Endothelial cell of umbilical vein (primary cell): ENCODE measurements at regions not wholly inside any gene's neighbourhood (a gene's known extent, or its start where the extent isn't known, plus 50 kb on each side); places are given as distances from the start of the nearest gene placed in this dataset.

Experiments
- BruUV-seq: library from RNA; stranded (reverse); fragments of 400-500 nt; replicated peaks from 2 replicates; lab custom pipeline; 2021; lab: Mats Ljungman, UMichigan
- CTCF ChIA-PET: fragments of 300-600, 350-600 bp; sonication (Branson Sonifier 250); formaldehyde crosslinking; loops from one replicate; lab custom pipeline; 2021; ENCODE audit warnings: antibody characterized with exemption, inconsistent platforms; lab: Charles Lee
- POLR2A ChIA-PET: fragments of 300-600, 350-600 bp; sonication (Branson Sonifier 250); formaldehyde crosslinking; loops from one replicate; lab custom pipeline; 2021; ENCODE audit warnings: antibody characterized with exemption, inconsistent platforms; lab: Charles Lee
- DNase-seq: peaks from one replicate; pipeline ENCODE4 v3.0.0-alpha.2; 2011; ENCODE audit warnings: low read depth, low spot score
- FAIRE-seq: peaks from 2 replicates; lab custom pipeline; 2011; peaks lifted over from hg19 to GRCh38; lab: Jason Lieb, UNC
- H2AFZ ChIP-seq: 2 replicates; pipeline ENCODE4 v1.6.0; 2012; ENCODE audit warnings: low read depth, low read length, control low read depth, inconsistent platforms
- H3K27ac ChIP-seq: 2 replicates; pipeline ENCODE4 v1.5.1; 2011; ENCODE audit warnings: low read depth, mild to moderate bottlenecking, control low read depth, low read length, moderate library complexity; ENCODE audit not compliant: insufficient read depth
- H3K27me3 ChIP-seq, 2 experiments: 2 replicates each; pipeline versions ENCODE4 v1.6.0 to v1.6.1; 2011; ENCODE audit warnings: low read length in 2 of 2, mixed read lengths in 1 of 2; ENCODE audit not compliant: control insufficient read depth in 2 of 2, insufficient read depth in 2 of 2
- H3K36me3 ChIP-seq, 2 experiments: 2 replicates in 1 of 2; 3 replicates in 1 of 2; pipeline ENCODE4 v1.5.1; 2011; ENCODE audit warnings: low read length in 2 of 2, mild to moderate bottlenecking in 1 of 2, moderate library complexity in 1 of 2; ENCODE audit not compliant: control insufficient read depth in 2 of 2, insufficient read depth in 2 of 2; ENCODE audit errors: extremely low read depth in 1 of 2
- H3K4me1 ChIP-seq: 3 replicates; pipeline ENCODE4 v1.5.1; 2011; ENCODE audit warnings: mild to moderate bottlenecking, low read length; ENCODE audit not compliant: control insufficient read depth, insufficient read depth; ENCODE audit errors: extremely low read depth
- H3K4me2 ChIP-seq: 2 replicates; pipeline ENCODE4 v1.6.1; 2011; ENCODE audit warnings: low read length, control low read depth, mixed read lengths; ENCODE audit not compliant: insufficient read depth
- H3K4me3 ChIP-seq, 3 experiments: fragments of 200-600 bp in 1 of 3; sonication (generic), shearing (Covaris generic) in 1 of 3; replicated peaks in 1 of 3; 2 replicates each; pipeline ENCODE4 v1.5.1; 2011 to 2016; ENCODE audit warnings: control low read depth in 3 of 3, low read length in 3 of 3, mild to moderate bottlenecking in 2 of 3, inconsistent platforms in 1 of 3, low read depth in 1 of 3, moderate library complexity in 1 of 3; ENCODE audit not compliant: insufficient read depth in 1 of 3
- H3K79me2 ChIP-seq: 2 replicates; pipeline ENCODE4 v1.6.0; 2012; ENCODE audit warnings: low read length, inconsistent platforms; ENCODE audit not compliant: control insufficient read depth, insufficient read depth
- H3K9ac ChIP-seq: replicated peaks from 2 replicates; pipeline ENCODE3; 2011; ENCODE audit warnings: low read length, control low read depth; ENCODE audit not compliant: insufficient read depth; ENCODE audit errors: extremely low read depth
- H3K9me1 ChIP-seq: replicated peaks from 3 replicates; pipeline ENCODE4 v1.6.0; 2011; ENCODE audit warnings: mild to moderate bottlenecking, low read length; ENCODE audit not compliant: control insufficient read depth, insufficient read depth; ENCODE audit errors: extremely low read depth
- H3K9me3 ChIP-seq: replicated peaks from 2 replicates; pipeline ENCODE4 v1.5.1; 2012; ENCODE audit warnings: low read length, inconsistent platforms; ENCODE audit not compliant: control insufficient read depth, insufficient read depth
- H4K20me1 ChIP-seq: replicated peaks from 2 replicates; pipeline ENCODE3; 2011; ENCODE audit warnings: mild to moderate bottlenecking, low read length; ENCODE audit not compliant: control insufficient read depth, insufficient read depth; ENCODE audit errors: extremely low read depth
- EZH2 ChIP-seq: IDR thresholded peaks from 2 replicates; pipeline ENCODE4 v1.6.1; 2012; ENCODE audit warnings: borderline replicate concordance, low read depth, mild to moderate bottlenecking, moderate library complexity, low read length, inconsistent platforms; ENCODE audit not compliant: severe bottlenecking
- FOS ChIP-seq: IDR thresholded peaks from 2 replicates; pipeline ENCODE4 v1.6.1; 2011; ENCODE audit warnings: mild to moderate bottlenecking, low read length, moderate library complexity, borderline replicate concordance; ENCODE audit not compliant: insufficient read depth
- GATA2 ChIP-seq: IDR thresholded peaks from 2 replicates; pipeline ENCODE4 v1.7.0; 2011; ENCODE audit warnings: low read depth, mild to moderate bottlenecking, moderate library complexity, mixed read lengths, low read length; ENCODE audit not compliant: insufficient read length, insufficient read depth
- JUN ChIP-seq: IDR thresholded peaks from 2 replicates; pipeline ENCODE4 v1.6.1; 2011; ENCODE audit warnings: borderline replicate concordance, low read depth; ENCODE audit not compliant: insufficient read length, insufficient read depth
- MYC ChIP-seq: IDR thresholded peaks from one replicate; pipeline ENCODE4 v1.6.1; 2011; ENCODE audit warnings: mild to moderate bottlenecking, low read depth, low read length
- POLR2A ChIP-seq: IDR thresholded peaks from 2 replicates; pipeline ENCODE4 v1.6.1; 2012; ENCODE audit warnings: low read depth, mild to moderate bottlenecking, control low read depth, low read length
- POLR2AphosphoS5 ChIP-seq: IDR thresholded peaks from 2 replicates; pipeline ENCODE4 v1.6.1; 2012; ENCODE audit warnings: low read depth, mild to moderate bottlenecking, control low read depth, low read length, moderate library complexity; ENCODE audit not compliant: insufficient read depth
- dilution Hi-C: fragments of 300-500 bp; cut with MboI; formaldehyde crosslinking; loops from one replicate; pipeline ENCODE4 v1.15.0; 2019; ENCODE audit warnings: low sequenced_read_pairs; ENCODE audit not compliant: extremely low pct_ligation_motif_present
- intact Hi-C: fragments of 100-400 bp; cut with micrococcal nuclease; formaldehyde crosslinking; loops from one replicate; pipeline ENCODE4 v1.10.0; 2022
- TF ChIP-seq, protein P1 (sequence below): IDR thresholded peaks from 2 replicates; pipeline ENCODE4 v1.6.1; 2011; ENCODE audit not compliant: insufficient read depth, insufficient read length
- TF ChIP-seq, protein P2 (sequence below), 2 donors: IDR thresholded peaks; 1 replicate in 1 of 2; 2 replicates in 1 of 2; pipeline ENCODE4 v1.5.1; 2011; ENCODE audit warnings: low read length in 2 of 2, mild to moderate bottlenecking in 2 of 2, moderate library complexity in 2 of 2, control low read depth in 1 of 2, inconsistent platforms in 1 of 2, low read depth in 1 of 2; ENCODE audit not compliant: insufficient read depth in 1 of 2; ENCODE audit errors: extremely low read depth in 1 of 2

DNA sequence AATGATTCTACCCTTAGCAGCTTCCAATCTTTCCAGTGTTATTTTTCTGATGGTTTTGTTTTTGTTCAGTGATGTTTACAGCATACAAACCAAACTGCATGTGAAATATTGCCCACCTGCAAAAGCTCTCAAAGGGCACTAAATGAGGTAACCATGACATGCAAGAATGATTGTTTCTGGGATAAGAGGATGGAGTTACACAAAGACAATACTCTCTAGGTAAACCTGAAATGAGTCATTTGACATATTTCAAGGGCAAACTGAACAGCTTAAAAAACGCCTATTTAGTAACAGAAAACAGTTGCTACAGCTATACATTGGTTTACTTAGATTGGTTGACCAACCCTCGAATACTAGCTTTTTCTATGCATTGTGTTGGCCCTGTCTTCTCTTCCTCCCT, 481.7 kb downstream of the ZPLD1 start:
- FAIRE-seq, result no peak
- BruUV-seq, result no TSS peak
- no peak overlapping the region for H2AFZ ChIP-seq

More for the DNA sequence above, 481.7 kb downstream of the ZPLD1 start:
- H3K4me2 ChIP-seq, result no peak overlapping the region
- dilution Hi-C loops, result no loop called here
- H3K4me3 ChIP-seq, result no peak overlapping the region
- intact Hi-C loops, result no loop called here
- no peaks in the 10 kb centered on the region for H3K4me1 ChIP-seq
- DNase-seq, result no peak
- ChIA-PET CTCF (no interaction called here), POLR2A (no interaction called here)
- no peaks in the 10 kb centered on the region for H4K20me1 ChIP-seq
- H3K9me3 ChIP-seq, result no peaks in the 10 kb centered on the region
- no peak overlapping the region for H3K27ac ChIP-seq
- no peaks in the 10 kb centered on the region for H3K27me3 ChIP-seq
- TF ChIP-seq FOS (no peak), EZH2 (no peak), GATA2 (no peak), JUN (no peak), MYC (no peak), POLR2A (no peak), POLR2AphosphoS5 (no peak)
- TF ChIP-seq, protein P1, sequence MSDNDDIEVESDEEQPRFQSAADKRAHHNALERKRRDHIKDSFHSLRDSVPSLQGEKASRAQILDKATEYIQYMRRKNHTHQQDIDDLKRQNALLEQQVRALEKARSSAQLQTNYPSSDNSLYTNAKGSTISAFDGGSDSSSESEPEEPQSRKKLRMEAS, result no peak
- TF ChIP-seq, protein P2, sequence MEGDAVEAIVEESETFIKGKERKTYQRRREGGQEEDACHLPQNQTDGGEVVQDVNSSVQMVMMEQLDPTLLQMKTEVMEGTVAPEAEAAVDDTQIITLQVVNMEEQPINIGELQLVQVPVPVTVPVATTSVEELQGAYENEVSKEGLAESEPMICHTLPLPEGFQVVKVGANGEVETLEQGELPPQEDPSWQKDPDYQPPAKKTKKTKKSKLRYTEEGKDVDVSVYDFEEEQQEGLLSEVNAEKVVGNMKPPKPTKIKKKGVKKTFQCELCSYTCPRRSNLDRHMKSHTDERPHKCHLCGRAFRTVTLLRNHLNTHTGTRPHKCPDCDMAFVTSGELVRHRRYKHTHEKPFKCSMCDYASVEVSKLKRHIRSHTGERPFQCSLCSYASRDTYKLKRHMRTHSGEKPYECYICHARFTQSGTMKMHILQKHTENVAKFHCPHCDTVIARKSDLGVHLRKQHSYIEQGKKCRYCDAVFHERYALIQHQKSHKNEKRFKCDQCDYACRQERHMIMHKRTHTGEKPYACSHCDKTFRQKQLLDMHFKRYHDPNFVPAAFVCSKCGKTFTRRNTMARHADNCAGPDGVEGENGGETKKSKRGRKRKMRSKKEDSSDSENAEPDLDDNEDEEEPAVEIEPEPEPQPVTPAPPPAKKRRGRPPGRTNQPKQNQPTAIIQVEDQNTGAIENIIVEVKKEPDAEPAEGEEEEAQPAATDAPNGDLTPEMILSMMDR (IDR thresholded peaks at IDR 0.05; ENCODE audit: extremely low read depth in 1 of 2, insufficient read depth in 1 of 2, low read depth in 1 of 2, low read length in 2 of 2), result no peak
- no peaks in the 10 kb centered on the region for H3K9me1 ChIP-seq
- no peaks in the 10 kb centered on the region for H3K79me2 ChIP-seq
- no peaks in the 10 kb centered on the region for H3K36me3 ChIP-seq
- H3K9ac ChIP-seq, result no peak overlapping the region
